HG02763 (cell line): ENCODE measurements at regions not wholly inside any gene's neighbourhood (a gene's known extent, or its start where the extent isn't known, plus 50 kb on each side); places are given as distances from the start of the nearest gene placed in this dataset.
"Not testable (repeated sequence)": the region's sequence is repeated elsewhere in the genome, so short reads cannot be mapped to it uniquely, and the experiment has no call there.

Source experiments
- ATAC-seq: cut with Tn5 transposase; IDR thresholded peaks from one replicate; pipeline ENCODE4 v1.9.1; 2021; ENCODE audit warnings: mild to moderate bottlenecking, moderate library complexity; ENCODE audit not compliant: unreplicated experiment

GRCh38 chr9:72471096-72471495 lies 50.3 kb upstream of the TMC1 start:
- ATAC-seq: no peak

GRCh38 chr9:72467766-72468738 lies 53.4 kb upstream of the TMC1 start:
- ATAC-seq: no peak

- ATAC-seq: no peak
Observed at GRCh38 chr9:72465593-72465984, 55.8 kb upstream of the TMC1 start.

GRCh38 chr9:72464857-72465592 lies 56.4 kb upstream of the TMC1 start:
- ATAC-seq: peak; percentile 51

GRCh38 chr9:72462340-72462739 lies 59.1 kb upstream of the TMC1 start:
- ATAC-seq: no peak

GRCh38 chr9:72460342-72461312 lies 60.8 kb upstream of the TMC1 start:
- ATAC-seq: no peak

- ATAC-seq: no peak
Observed at GRCh38 chr9:72459308-72459707, 62.1 kb upstream of the TMC1 start.

GRCh38 chr9:72458153-72458552 lies 63.3 kb upstream of the TMC1 start:
- ATAC-seq: no peak

GRCh38 chr9:72457366-72457765 lies 64.0 kb upstream of the TMC1 start:
- ATAC-seq: no peak

GRCh38 chr9:72454871-72455491 lies 66.4 kb upstream of the TMC1 start:
- ATAC-seq: no peak

- ATAC-seq: no peak
Observed at GRCh38 chr9:72453797-72454196, 67.6 kb upstream of the TMC1 start.

- ATAC-seq: not testable (repeated sequence)
Observed at GRCh38 chr9:72446241-72446640, 75.2 kb upstream of the TMC1 start.

- ATAC-seq: no peak
Observed at GRCh38 chr9:72445306-72445995, 76.0 kb upstream of the TMC1 start.

- no peak for ATAC-seq
Observed at GRCh38 chr9:72444435-72444834, 77.0 kb upstream of the TMC1 start.

- peak; percentile 91 for ATAC-seq
Observed at GRCh38 chr9:72443855-72444254, 77.6 kb upstream of the TMC1 start.

GRCh38 chr9:72441848-72442607 lies 77.0 kb upstream of the ZFAND5 start:
- ATAC-seq: no peak

- no peak for ATAC-seq
Observed at GRCh38 chr9:72440992-72441847, 76.2 kb upstream of the ZFAND5 start.

GRCh38 chr9:72440378-72440777 lies 75.4 kb upstream of the ZFAND5 start:
- no peak for ATAC-seq
